ENCODE measurements at regions not wholly inside any gene's neighbourhood (a gene's known extent, or its start where the extent isn't known, plus 50 kb on each side); places are given as distances from the start of the nearest gene placed in this dataset.

GRCh38 chr9:86670076-86670475 is 277.2 kb downstream of the GAS1 start:
- no peak for TF ChIP-seq CTCF (IDR thresholded peaks at IDR 0.05; ENCODE audit: borderline replicate concordance, control extremely low read depth, extremely low read depth, insufficient read depth, missing control alignments)
- in situ Hi-C loops (cut with MboI; ENCODE audit: low sequenced_read_pairs, unreplicated experiment), result no loop called here
- no peak for DNase-seq (ENCODE audit: low spot score)

GRCh38 chr9:86669422-86669821 is 277.9 kb downstream of the GAS1 start:
- no peak for DNase-seq (ENCODE audit: low spot score)
- in situ Hi-C loops (cut with MboI; ENCODE audit: low sequenced_read_pairs, unreplicated experiment), result no loop called here
- no peak for TF ChIP-seq CTCF (IDR thresholded peaks at IDR 0.05; ENCODE audit: borderline replicate concordance, control extremely low read depth, extremely low read depth, insufficient read depth, missing control alignments)

DNA sequence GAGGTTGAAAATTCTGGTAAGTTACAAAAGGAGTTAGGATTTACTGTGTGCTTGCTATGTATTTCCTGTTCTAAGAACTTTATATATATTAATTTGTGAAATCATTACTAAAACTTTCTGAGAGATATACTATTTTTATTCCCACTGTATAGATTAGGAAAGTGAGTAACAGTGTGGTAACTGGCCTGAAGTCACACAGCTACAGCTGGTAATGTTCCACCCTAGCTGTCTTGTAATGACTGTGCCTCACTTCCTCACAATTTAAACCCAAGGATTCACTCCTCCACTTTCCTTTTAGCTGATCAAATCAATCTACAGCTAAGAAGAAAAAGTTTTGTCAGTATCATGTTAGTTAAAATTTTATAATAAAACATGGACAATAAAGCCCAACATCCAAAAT is 278.8 kb downstream of the GAS1 start:
- DNase-seq (ENCODE audit: low spot score), result no peak
- in situ Hi-C loops (cut with MboI; ENCODE audit: low sequenced_read_pairs, unreplicated experiment), result no loop called here
- no peak for TF ChIP-seq CTCF (IDR thresholded peaks at IDR 0.05; ENCODE audit: borderline replicate concordance, control extremely low read depth, extremely low read depth, insufficient read depth, missing control alignments)

- no peak for TF ChIP-seq CTCF (IDR thresholded peaks at IDR 0.05; ENCODE audit: borderline replicate concordance, control extremely low read depth, extremely low read depth, insufficient read depth, missing control alignments)
- in situ Hi-C loops (cut with MboI; ENCODE audit: low sequenced_read_pairs, unreplicated experiment), result no loop called here
- DNase-seq (ENCODE audit: low spot score), result no peak
Measured at GRCh38 chr9:86667307-86667706, 280.0 kb downstream of the GAS1 start.

DNA sequence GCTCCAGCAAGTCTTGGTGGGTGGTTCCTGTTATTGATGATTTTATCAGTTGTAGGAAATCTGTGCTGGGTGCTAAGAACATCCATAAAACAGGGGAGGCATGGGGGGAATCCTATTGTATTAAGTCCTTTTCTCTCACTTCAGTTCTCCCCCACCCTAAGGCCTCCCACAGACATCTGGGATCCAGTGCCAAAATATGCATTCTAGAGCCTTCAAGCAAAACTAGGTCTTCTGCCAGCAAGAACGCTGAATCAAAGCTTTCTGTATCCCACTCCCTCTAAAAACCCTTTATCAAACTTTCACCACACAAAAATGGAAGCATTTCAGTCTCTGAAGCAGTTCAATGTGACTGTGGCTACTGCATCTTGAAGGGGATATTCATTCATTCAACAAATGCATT is 281.9 kb downstream of the GAS1 start:
- in situ Hi-C loops (cut with MboI; ENCODE audit: low sequenced_read_pairs, unreplicated experiment), result no loop called here
- no peak for TF ChIP-seq CTCF (IDR thresholded peaks at IDR 0.05; ENCODE audit: borderline replicate concordance, control extremely low read depth, extremely low read depth, insufficient read depth, missing control alignments)
- DNase-seq (ENCODE audit: low spot score), result no peak

GRCh38 chr9:86664603-86665002 is 282.7 kb downstream of the GAS1 start:
- no peak for DNase-seq (ENCODE audit: low spot score)
- no peak for TF ChIP-seq CTCF (IDR thresholded peaks at IDR 0.05; ENCODE audit: borderline replicate concordance, control extremely low read depth, extremely low read depth, insufficient read depth, missing control alignments)
- in situ Hi-C loops (cut with MboI; ENCODE audit: low sequenced_read_pairs, unreplicated experiment), result no loop called here

GRCh38 chr9:86663905-86664304 is 283.4 kb downstream of the GAS1 start:
- in situ Hi-C loops (cut with MboI; ENCODE audit: low sequenced_read_pairs, unreplicated experiment), result no loop called here
- no peak for TF ChIP-seq CTCF (IDR thresholded peaks at IDR 0.05; ENCODE audit: borderline replicate concordance, control extremely low read depth, extremely low read depth, insufficient read depth, missing control alignments)
- DNase-seq (ENCODE audit: low spot score), result no peak

Measured in GM13976 (cell line).